Trophoblast cell (in vitro differentiated cells and primary cell): ENCODE measurements at regions not wholly inside any gene's neighbourhood (a gene's known extent, or its start where the extent isn't known, plus 50 kb on each side); places are given as distances from the start of the nearest gene placed in this dataset.
"Not testable (repeated sequence)": the region's sequence is repeated elsewhere in the genome, so short reads cannot be mapped to it uniquely, and the experiment has no call there.

Experiments used
- DNase-seq, 2 donors: peaks; one replicate each; pipeline ENCODE4 v3.0.0-alpha.2; 2016
- H2AFZ ChIP-seq: 2 replicates; pipeline ENCODE4 v1.6.1; 2013; ENCODE audit warnings: low read length, moderate library complexity, mild to moderate bottlenecking; ENCODE audit not compliant: insufficient read depth, poor library complexity
- H2AK5ac ChIP-seq: 2 replicates; pipeline ENCODE4 v1.6.1; 2013; ENCODE audit warnings: mild to moderate bottlenecking, low read length
- H2BK120ac ChIP-seq: 2 replicates; pipeline ENCODE4 v1.6.1; 2013; ENCODE audit warnings: low read length, mild to moderate bottlenecking, moderate library complexity; ENCODE audit not compliant: insufficient read depth, poor library complexity
- H2BK12ac ChIP-seq: 2 replicates; pipeline ENCODE4 v1.6.1; 2013; ENCODE audit warnings: mild to moderate bottlenecking, low read length, moderate library complexity
- H2BK5ac ChIP-seq: 2 replicates; pipeline ENCODE4 v1.6.1; 2013; ENCODE audit warnings: low read length, low read depth, moderate library complexity, mild to moderate bottlenecking; ENCODE audit not compliant: poor library complexity
- H3K14ac ChIP-seq: 2 replicates; pipeline ENCODE4 v1.6.1; 2013; ENCODE audit warnings: mild to moderate bottlenecking, low read length
- H3K18ac ChIP-seq: 2 replicates; pipeline ENCODE4 v1.6.1; 2013; ENCODE audit warnings: mild to moderate bottlenecking, low read length
- H3K23ac ChIP-seq: 2 replicates; pipeline ENCODE4 v1.6.1; 2013; ENCODE audit warnings: low read length
- H3K27ac ChIP-seq: 2 replicates; pipeline ENCODE4 v1.5.1; 2013; ENCODE audit warnings: low read depth, mild to moderate bottlenecking, inconsistent platforms, low read length, moderate library complexity
- H3K27me3 ChIP-seq: 2 replicates; pipeline ENCODE4 v1.6.1; 2013; ENCODE audit warnings: inconsistent platforms, mild to moderate bottlenecking, low read length, moderate library complexity; ENCODE audit not compliant: insufficient read depth
- H3K36me3 ChIP-seq, 2 experiments: 1 replicate in 1 of 2; 2 replicates in 1 of 2; pipeline ENCODE4 v1.6.1; 2013; ENCODE audit warnings: low read length in 2 of 2, mild to moderate bottlenecking in 2 of 2, moderate library complexity in 1 of 2; ENCODE audit not compliant: insufficient read depth in 2 of 2, control insufficient read depth in 1 of 2
- H3K4ac ChIP-seq: 2 replicates; pipeline ENCODE4 v1.6.1; 2013; ENCODE audit warnings: low read depth, mild to moderate bottlenecking, low read length, moderate library complexity
- H3K4me1 ChIP-seq, 2 experiments: 1 replicate in 1 of 2; 2 replicates in 1 of 2; pipeline ENCODE4 v1.6.1; 2013; ENCODE audit warnings: low read length in 2 of 2, mild to moderate bottlenecking in 2 of 2, moderate library complexity in 1 of 2; ENCODE audit not compliant: insufficient read depth in 2 of 2, control insufficient read depth in 1 of 2
- H3K4me2 ChIP-seq: 2 replicates; pipeline ENCODE4 v1.6.1; 2013; ENCODE audit warnings: inconsistent platforms, mild to moderate bottlenecking, low read length, moderate library complexity
- H3K4me3 ChIP-seq: 2 replicates; pipeline ENCODE4 v1.5.1; 2013; ENCODE audit warnings: mild to moderate bottlenecking, low read depth, low read length, inconsistent platforms
- H3K79me1 ChIP-seq: one replicate; pipeline ENCODE4 v1.6.1; 2013; ENCODE audit warnings: low read length
- H3K79me2 ChIP-seq: 2 replicates; pipeline ENCODE4 v1.6.1; 2013; ENCODE audit warnings: low read length, mild to moderate bottlenecking; ENCODE audit not compliant: control insufficient read depth, insufficient read depth, poor library complexity
- H3K9ac ChIP-seq: 2 replicates; pipeline ENCODE4 v1.6.1; 2013; ENCODE audit warnings: mild to moderate bottlenecking, low read length
- H3K9me3 ChIP-seq: 2 replicates; pipeline ENCODE4 v1.6.1; 2013; ENCODE audit warnings: low read depth, mild to moderate bottlenecking, control low read depth, inconsistent platforms, low read length; ENCODE audit not compliant: insufficient read depth
- H4K12ac ChIP-seq: 2 replicates; pipeline ENCODE4 v1.6.1; 2013; ENCODE audit warnings: low read depth, mild to moderate bottlenecking, low read length, moderate library complexity
- H4K8ac ChIP-seq: 2 replicates; pipeline ENCODE4 v1.6.1; 2013; ENCODE audit warnings: low read depth, mild to moderate bottlenecking, low read length, moderate library complexity
- H4K91ac ChIP-seq: one replicate; pipeline ENCODE4 v1.6.1; 2013; ENCODE audit warnings: low read depth, mild to moderate bottlenecking, low read length, moderate library complexity
- WGBS: extraction: QIAGEN DNeasy Blood & Tissue Kit; methylation state at CpG from one replicate; pipeline ENCODE4 v1.1.7; 2013; ENCODE audit warnings: missing lambda C conversion rate; ENCODE audit not compliant: insufficient read length, insufficient coverage; ENCODE audit errors: extremely low coverage; 5-methylcytosine and 5-hydroxymethylcytosine counted together

DNA sequence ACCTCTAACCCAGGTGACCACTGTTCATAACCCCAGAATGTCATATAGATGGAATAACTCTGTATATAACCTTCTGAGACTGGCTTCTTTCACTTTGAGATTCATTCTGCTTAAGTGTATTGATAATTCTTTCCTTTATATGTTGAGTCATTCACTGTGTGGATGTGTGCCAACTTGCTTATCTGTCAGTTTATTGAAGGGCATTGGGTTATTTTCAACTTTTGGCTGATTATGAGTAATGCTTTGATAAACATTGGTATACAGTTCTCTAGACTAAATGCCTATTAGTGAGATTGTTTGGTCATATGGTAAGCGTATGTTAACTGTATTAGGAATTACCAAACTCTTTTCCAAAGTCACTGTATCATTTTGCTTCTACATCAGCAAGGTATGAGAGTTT lies 453.4 kb upstream of the SPTLC3 start:
- Histone ChIP-seq H3K27ac (no peak overlapping the region), H3K27me3 (no peaks in the 10 kb centered on the region), H4K91ac (no peak overlapping the region), H2BK120ac (no peak overlapping the region), H3K18ac (no peak overlapping the region), H3K36me3 (no peaks in the 10 kb centered on the region), H3K4ac (no peak overlapping the region), H2AFZ (no peak overlapping the region), H3K4me1 (no peaks in the 10 kb centered on the region), H3K4me2 (no peak overlapping the region), H3K4me3 (no peak overlapping the region), H4K8ac (no peak overlapping the region), H3K9ac (no peak overlapping the region), H4K12ac (no peak overlapping the region), H3K23ac (no peak overlapping the region), H3K9me3 (no peaks in the 10 kb centered on the region), H2BK12ac (no peak overlapping the region), H3K14ac (no peak overlapping the region), H2AK5ac (no peak overlapping the region), H2BK5ac (no peak overlapping the region), H3K79me2 (no peaks in the 10 kb centered on the region), H3K79me1 (no peaks in the 10 kb centered on the region)
- DNase-seq = no peak
- no CpG with 5 or more reads among the region's 1 CpG for WGBS

DNA sequence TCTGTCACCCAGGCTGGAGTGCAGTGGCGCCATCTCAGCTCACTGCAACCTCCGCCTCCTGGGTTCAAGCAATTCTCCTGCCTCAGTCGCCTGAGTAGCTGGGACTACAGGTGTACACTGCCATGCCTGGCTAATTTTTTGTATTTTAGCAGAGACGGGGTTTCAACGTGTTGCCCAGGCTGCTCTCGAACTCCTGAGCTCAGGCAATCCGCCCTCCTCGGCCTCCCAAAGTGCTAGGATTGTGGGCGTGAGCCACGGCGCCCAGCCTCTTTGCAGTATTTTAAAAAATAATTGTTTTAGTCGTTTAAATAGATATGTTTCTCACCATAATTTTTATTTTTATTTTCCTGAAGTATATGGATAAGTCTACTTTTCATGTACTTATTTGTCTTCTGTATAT lies 452.9 kb upstream of the SPTLC3 start:
- not testable (repeated sequence) for H3K4me2 ChIP-seq, H4K91ac ChIP-seq, H2BK5ac ChIP-seq, H2AFZ ChIP-seq, H2BK12ac ChIP-seq, H4K12ac ChIP-seq, H3K14ac ChIP-seq, H3K79me1 ChIP-seq, H3K9me3 ChIP-seq, DNase-seq, H3K27me3 ChIP-seq, H3K36me3 ChIP-seq, H2BK120ac ChIP-seq, H2AK5ac ChIP-seq, H3K23ac ChIP-seq, H3K4ac ChIP-seq, H3K4me1 ChIP-seq, H3K4me3 ChIP-seq, H3K27ac ChIP-seq, H4K8ac ChIP-seq, H3K18ac ChIP-seq, H3K9ac ChIP-seq, H3K79me2 ChIP-seq
- WGBS = no CpG with 5 or more reads among the region's 12 CpGs

- H3K27ac ChIP-seq = no peak overlapping the region
- DNase-seq = no peak
- H2AK5ac ChIP-seq = no peak overlapping the region
- H4K12ac ChIP-seq = no peak overlapping the region
- H3K4me3 ChIP-seq = no peak overlapping the region
- no peaks in the 10 kb centered on the region for H3K36me3 ChIP-seq
- H2BK120ac ChIP-seq = no peak overlapping the region
- H2BK12ac ChIP-seq = no peak overlapping the region
- no peak overlapping the region for H3K14ac ChIP-seq
- no peak overlapping the region for H4K91ac ChIP-seq
- no peak overlapping the region for H2BK5ac ChIP-seq
- no peak overlapping the region for H2AFZ ChIP-seq
- no peak overlapping the region for H3K4ac ChIP-seq
- H3K9me3 ChIP-seq = peaks cover 1% of the 10 kb centered on the region
- no peaks in the 10 kb centered on the region for H3K79me1 ChIP-seq
- no peak overlapping the region for H3K4me2 ChIP-seq
- no peak overlapping the region for H4K8ac ChIP-seq
- H3K4me1 ChIP-seq = no peaks in the 10 kb centered on the region
- H3K9ac ChIP-seq = no peak overlapping the region
- no peaks in the 10 kb centered on the region for H3K79me2 ChIP-seq
- no peak overlapping the region for H3K23ac ChIP-seq
- no peaks in the 10 kb centered on the region for H3K27me3 ChIP-seq
- H3K18ac ChIP-seq = no peak overlapping the region
These were observed 451.5 kb upstream of the SPTLC3 start for GRCh38 chr20:12557224-12557623.

DNA sequence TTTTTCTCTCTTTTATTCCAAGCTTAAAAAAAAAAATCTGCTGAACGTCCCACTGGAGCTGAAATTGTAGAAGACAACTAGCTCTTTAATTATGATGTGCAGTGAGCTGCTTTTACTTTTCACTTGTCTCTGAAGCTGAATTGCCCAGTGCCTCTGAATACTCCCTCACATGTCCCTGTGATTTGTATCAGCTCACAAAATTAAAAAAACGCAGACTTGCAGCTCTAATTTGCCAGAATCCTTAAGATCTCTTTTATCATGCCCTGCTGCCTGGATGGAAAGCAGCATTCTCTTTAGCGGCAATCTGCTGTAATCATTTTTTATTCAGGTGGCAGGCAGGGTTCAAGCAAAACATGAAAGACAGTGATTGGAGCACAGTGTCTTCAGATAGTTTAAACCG lies 443.8 kb upstream of the SPTLC3 start:
- no peak overlapping the region for H4K91ac ChIP-seq
- no peak overlapping the region for H3K27ac ChIP-seq
- no peak for DNase-seq
- H3K4ac ChIP-seq = no peak overlapping the region
- no peaks in the 10 kb centered on the region for H3K4me1 ChIP-seq
- H3K27me3 ChIP-seq = no peaks in the 10 kb centered on the region
- H2BK120ac ChIP-seq = no peak overlapping the region
- no peaks in the 10 kb centered on the region for H3K36me3 ChIP-seq
- no peak overlapping the region for H2BK12ac ChIP-seq
- H3K23ac ChIP-seq = no peak overlapping the region
- H3K4me3 ChIP-seq = no peak overlapping the region
- H2AK5ac ChIP-seq = no peak overlapping the region
- no peak overlapping the region for H2AFZ ChIP-seq
- no peak overlapping the region for H4K12ac ChIP-seq
- no peak overlapping the region for H3K14ac ChIP-seq
- no peak overlapping the region for H3K4me2 ChIP-seq
- no peak overlapping the region for H3K18ac ChIP-seq
- WGBS = no CpG with 5 or more reads among the region's 4 CpGs
- no peak overlapping the region for H2BK5ac ChIP-seq
- peaks cover 1% of the 10 kb centered on the region for H3K9me3 ChIP-seq
- no peak overlapping the region for H3K9ac ChIP-seq
- H3K79me1 ChIP-seq = no peaks in the 10 kb centered on the region
- H4K8ac ChIP-seq = no peak overlapping the region
- H3K79me2 ChIP-seq = no peaks in the 10 kb centered on the region

- H3K18ac ChIP-seq = no peak overlapping the region
- no peaks in the 10 kb centered on the region for H3K79me1 ChIP-seq
- H3K79me2 ChIP-seq = no peaks in the 10 kb centered on the region
- no peak overlapping the region for H2AFZ ChIP-seq
- no peak overlapping the region for H2BK12ac ChIP-seq
- H3K27ac ChIP-seq = no peak overlapping the region
- no peak overlapping the region for H3K4ac ChIP-seq
- no peak overlapping the region for H4K91ac ChIP-seq
- no peaks in the 10 kb centered on the region for H3K9me3 ChIP-seq
- H2BK5ac ChIP-seq = no peak overlapping the region
- no peak overlapping the region for H3K9ac ChIP-seq
- H3K4me2 ChIP-seq = no peak overlapping the region
- no peaks in the 10 kb centered on the region for H3K27me3 ChIP-seq
- no CpG with 5 or more reads among the region's 3 CpGs for WGBS
- no peak overlapping the region for H3K4me3 ChIP-seq
- no peaks in the 10 kb centered on the region for H3K36me3 ChIP-seq
- H3K23ac ChIP-seq = no peak overlapping the region
- H4K12ac ChIP-seq = no peak overlapping the region
- no peak overlapping the region for H3K14ac ChIP-seq
- DNase-seq = no peak
- H4K8ac ChIP-seq = no peak overlapping the region
- no peak overlapping the region for H2AK5ac ChIP-seq
- H2BK120ac ChIP-seq = no peak overlapping the region
- H3K4me1 ChIP-seq = no peaks in the 10 kb centered on the region
These were observed 442.2 kb upstream of the SPTLC3 start for GRCh38 chr20:12566596-12566995.
